Activated CD4-positive, alpha-beta memory T cell treated with anti-CD3 and anti-CD28 coated beads for 36 hours (primary cell): ENCODE measurements at regions not wholly inside any gene's neighbourhood (a gene's known extent, or its start where the extent isn't known, plus 50 kb on each side); places are given as distances from the start of the nearest gene placed in this dataset.

Experiments
- CTCF ChIA-PET: fragments of 350-600 bp; sonication (Branson Sonifier 250); formaldehyde crosslinking; loops from one replicate; lab custom pipeline; 2021; ENCODE audit warnings: antibody characterized with exemption, inconsistent platforms; lab: Charles Lee
- POLR2A ChIA-PET: fragments of 350-600 bp; sonication (Branson Sonifier 250); formaldehyde crosslinking; loops from one replicate; lab custom pipeline; 2021; ENCODE audit warnings: antibody characterized with exemption; lab: Charles Lee
- DNase-seq: peaks from one replicate; pipeline ENCODE4 v3.0.0-alpha.2; 2020
- H3K27ac Mint-ChIP-seq: one replicate; pipeline ENCODE4 v1.8.0; 2021; ENCODE audit warnings: mixed read lengths
- H3K27me3 Mint-ChIP-seq: one replicate; pipeline ENCODE4 v1.8.0; 2021; ENCODE audit warnings: mixed read lengths
- H3K36me3 Mint-ChIP-seq: one replicate; pipeline ENCODE4 v1.8.0; 2021; ENCODE audit warnings: mixed read lengths
- H3K4me1 Mint-ChIP-seq: one replicate; pipeline ENCODE4 v1.8.0; 2021; ENCODE audit warnings: low read depth, mixed read lengths
- H3K4me3 Mint-ChIP-seq: one replicate; pipeline ENCODE4 v1.8.0; 2021; ENCODE audit warnings: mild to moderate bottlenecking, mixed read lengths
- H3K9me3 Mint-ChIP-seq: one replicate; pipeline ENCODE4 v1.8.0; 2021; ENCODE audit warnings: mixed read lengths
- intact Hi-C: fragments of 100-400 bp; cut with micrococcal nuclease; formaldehyde crosslinking; loops from one replicate; pipeline ENCODE4 v1.15.1; 2023

GRCh38 chr4:26130173-26130572 lies 190.6 kb upstream of the RBPJ start:
- Mint-ChIP-seq H3K4me1 (peaks cover 62% of the 10 kb centered on the region), H3K4me3 (no peak overlapping the region), H3K27me3 (no peaks in the 10 kb centered on the region), H3K36me3 (peaks cover 8% of the 10 kb centered on the region), H3K27ac (peak overlapping the region; percentile 67), H3K9me3 (peaks cover 15% of the 10 kb centered on the region)
- POLR2A ChIA-PET = interaction anchor here (0.9 to 2.3 kb wide), 7 partner anchors 15 to 190 kb away, joined by 3 to 16 read pairs (median 5); no protein-coding TSS in a partner anchor
- intact Hi-C loops = loop anchor here (1.0 to 5.0 kb wide), 6 partner anchors 9 to 192 kb away; partner anchors contain the start of gene RBPJ
- CTCF ChIA-PET = interaction anchor here (0.9 to 1.4 kb wide), 2 partner anchors 23 to 47 kb away, joined by 3 to 5 read pairs; no protein-coding TSS in a partner anchor
- peak; percentile 59 for DNase-seq

GRCh38 chr4:26130841-26131432 lies 189.9 kb upstream of the RBPJ start:
- peaks cover 9% of the 10 kb centered on the region for H3K36me3 Mint-ChIP-seq
- no peaks in the 10 kb centered on the region for H3K27me3 Mint-ChIP-seq
- peaks cover 62% of the 10 kb centered on the region for H3K4me1 Mint-ChIP-seq
- intact Hi-C loops = loop anchor here (1.0 to 5.0 kb wide), 6 partner anchors 8 to 191 kb away; partner anchors contain the start of gene RBPJ
- no peak overlapping the region for H3K4me3 Mint-ChIP-seq
- peaks cover 15% of the 10 kb centered on the region for H3K9me3 Mint-ChIP-seq
- POLR2A ChIA-PET = interaction anchor here (0.7 to 2.3 kb wide), 8 partner anchors 14 to 189 kb away, joined by 3 to 16 read pairs (median 4); no protein-coding TSS in a partner anchor
- CTCF ChIA-PET = interaction anchor here (0.7 to 1.4 kb wide), 6 partner anchors 19 to 143 kb away, joined by 3 to 5 read pairs (median 3); no protein-coding TSS in a partner anchor
- no peak for DNase-seq
- peak overlapping the region; percentile 67 for H3K27ac Mint-ChIP-seq

- ChIA-PET CTCF (interaction anchor here (0.9 to 1.4 kb wide), 4 partner anchors 48 to 144 kb away, joined by 3 to 5 read pairs (median 3); no protein-coding TSS in a partner anchor), POLR2A (interaction anchor here (0.7 to 2.3 kb wide), 2 partner anchors 56 to 63 kb away, joined by 3 to 16 read pairs; no protein-coding TSS in a partner anchor)
- no peak overlapping the region for H3K4me3 Mint-ChIP-seq
- peak; percentile 56 for DNase-seq
- peak overlapping the region; percentile 67 for H3K27ac Mint-ChIP-seq
- H3K27me3 Mint-ChIP-seq = no peaks in the 10 kb centered on the region
- peaks cover 15% of the 10 kb centered on the region for H3K9me3 Mint-ChIP-seq
- intact Hi-C loops = loop anchor here (2.0 to 5.0 kb wide), 3 partner anchors 13 to 191 kb away; partner anchors contain the start of gene RBPJ
- H3K36me3 Mint-ChIP-seq = peaks cover 9% of the 10 kb centered on the region
- peaks cover 56% of the 10 kb centered on the region for H3K4me1 Mint-ChIP-seq
Measured at GRCh38 chr4:26131711-26132110, 189.1 kb upstream of the RBPJ start.

GRCh38 chr4:26132858-26133257 lies 188.0 kb upstream of the RBPJ start:
- no peak for DNase-seq
- Mint-ChIP-seq H3K9me3 (peaks cover 14% of the 10 kb centered on the region), H3K4me1 (peaks cover 53% of the 10 kb centered on the region), H3K36me3 (peaks cover 9% of the 10 kb centered on the region), H3K27ac (peak overlapping the region; percentile 67), H3K4me3 (no peak overlapping the region), H3K27me3 (no peaks in the 10 kb centered on the region)
- ChIA-PET CTCF (interaction anchor here (1.1 to 1.8 kb wide), 2 partner anchors 17 to 103 kb away, joined by 3 to 6 read pairs; no protein-coding TSS in a partner anchor), POLR2A (interaction anchor here (1.0 to 1.6 kb wide), 2 partner anchors 51 to 60 kb away, joined by 3 to 4 read pairs; no protein-coding TSS in a partner anchor)
- intact Hi-C loops = loop anchor here (5.0 kb wide), 2 partner anchors 44 to 189 kb away; partner anchors contain the start of gene RBPJ

- CTCF ChIA-PET = interaction anchor here (1.0 to 1.8 kb wide), 6 partner anchors 18 to 185 kb away, joined by 3 to 6 read pairs (median 4); no protein-coding TSS in a partner anchor
- intact Hi-C loops = loop anchor here (5.0 kb wide), 2 partner anchors 43 to 188 kb away; partner anchors contain the start of gene RBPJ
- Mint-ChIP-seq H3K4me3 (no peak overlapping the region), H3K36me3 (peaks cover 5% of the 10 kb centered on the region), H3K27ac (peak overlapping the region; percentile 67), H3K4me1 (peaks cover 49% of the 10 kb centered on the region), H3K9me3 (peaks cover 4% of the 10 kb centered on the region), H3K27me3 (no peaks in the 10 kb centered on the region)
- POLR2A ChIA-PET = interaction anchor here (0.6 to 1.6 kb wide), 9 partner anchors 8 to 186 kb away, joined by 3 to 5 read pairs (median 3); no protein-coding TSS in a partner anchor
- peak; percentile 50 for DNase-seq
Measured at GRCh38 chr4:26133840-26134239, 187.0 kb upstream of the RBPJ start.

GRCh38 chr4:26135331-26135730 lies 185.5 kb upstream of the RBPJ start:
- no peaks in the 10 kb centered on the region for H3K9me3 Mint-ChIP-seq
- H3K36me3 Mint-ChIP-seq = peaks cover 2% of the 10 kb centered on the region
- no peak for DNase-seq
- ChIA-PET POLR2A (no interaction called here), CTCF (interaction anchor here (1.3 to 1.4 kb wide), 2 partner anchors 14 to 66 kb away, joined by 4 to 5 read pairs; no protein-coding TSS in a partner anchor)
- no peak overlapping the region for H3K27ac Mint-ChIP-seq
- H3K4me3 Mint-ChIP-seq = no peak overlapping the region
- peaks cover 56% of the 10 kb centered on the region for H3K4me1 Mint-ChIP-seq
- no peaks in the 10 kb centered on the region for H3K27me3 Mint-ChIP-seq
- intact Hi-C loops = no loop called here

- no peak overlapping the region for H3K4me3 Mint-ChIP-seq
- peaks cover 2% of the 10 kb centered on the region for H3K36me3 Mint-ChIP-seq
- H3K27ac Mint-ChIP-seq = no peak overlapping the region
- ChIA-PET POLR2A (no interaction called here), CTCF (no interaction called here)
- intact Hi-C loops = no loop called here
- H3K27me3 Mint-ChIP-seq = no peaks in the 10 kb centered on the region
- no peak for DNase-seq
- H3K9me3 Mint-ChIP-seq = no peaks in the 10 kb centered on the region
- peaks cover 48% of the 10 kb centered on the region for H3K4me1 Mint-ChIP-seq
Measured at GRCh38 chr4:26136615-26137014, 184.2 kb upstream of the RBPJ start.

GRCh38 chr4:26137288-26137687 lies 183.5 kb upstream of the RBPJ start:
- Mint-ChIP-seq H3K27me3 (no peaks in the 10 kb centered on the region), H3K27ac (no peak overlapping the region), H3K36me3 (peaks cover 2% of the 10 kb centered on the region), H3K9me3 (no peaks in the 10 kb centered on the region), H3K4me3 (no peak overlapping the region), H3K4me1 (peaks cover 48% of the 10 kb centered on the region)
- intact Hi-C loops = no loop called here
- no peak for DNase-seq
- ChIA-PET CTCF (no interaction called here), POLR2A (no interaction called here)

GRCh38 chr4:26139310-26139924 lies 181.4 kb upstream of the RBPJ start:
- Mint-ChIP-seq H3K27ac (peak overlapping the region; percentile 76), H3K27me3 (no peaks in the 10 kb centered on the region), H3K9me3 (no peaks in the 10 kb centered on the region), H3K4me1 (peaks cover 31% of the 10 kb centered on the region), H3K4me3 (no peak overlapping the region), H3K36me3 (peaks cover 2% of the 10 kb centered on the region)
- intact Hi-C loops = loop anchor here (1.0 kb wide), 1 partner anchor 9 kb away; no protein-coding TSS in a partner anchor
- DNase-seq = peak; percentile 49
- POLR2A ChIA-PET = no interaction called here
- CTCF ChIA-PET = no interaction called here

- Mint-ChIP-seq H3K4me3 (no peak overlapping the region), H3K27me3 (no peaks in the 10 kb centered on the region), H3K36me3 (peaks cover 2% of the 10 kb centered on the region), H3K27ac (peak overlapping the region; percentile 52), H3K4me1 (peaks cover 37% of the 10 kb centered on the region), H3K9me3 (no peaks in the 10 kb centered on the region)
- DNase-seq = peak; percentile 28
- intact Hi-C loops = no loop called here
- ChIA-PET POLR2A (no interaction called here), CTCF (interaction anchor here (1.1 kb wide), 1 partner anchor 71 kb away, joined by 3 read pairs; no protein-coding TSS in a partner anchor)
Measured at GRCh38 chr4:26140150-26140898, 180.5 kb upstream of the RBPJ start.

- no peaks in the 10 kb centered on the region for H3K27me3 Mint-ChIP-seq
- no peak for DNase-seq
- intact Hi-C loops = no loop called here
- peaks cover 42% of the 10 kb centered on the region for H3K4me1 Mint-ChIP-seq
- no peaks in the 10 kb centered on the region for H3K36me3 Mint-ChIP-seq
- H3K27ac Mint-ChIP-seq = peak overlapping the region; percentile 74
- ChIA-PET POLR2A (interaction anchor here (1.2 kb wide), 1 partner anchor 7 kb away, joined by 3 read pairs; no protein-coding TSS in a partner anchor), CTCF (interaction anchor here (1.1 kb wide), 1 partner anchor 72 kb away, joined by 3 read pairs; no protein-coding TSS in a partner anchor)
- no peak overlapping the region for H3K4me3 Mint-ChIP-seq
- no peaks in the 10 kb centered on the region for H3K9me3 Mint-ChIP-seq
Measured at GRCh38 chr4:26141051-26141721, 179.6 kb upstream of the RBPJ start.
